HG03280 (cell line): ENCODE measurements at regions not wholly inside any gene's neighbourhood (a gene's known extent, or its start where the extent isn't known, plus 50 kb on each side); places are given as distances from the start of the nearest gene placed in this dataset.

Experiments used
- ATAC-seq: cut with Tn5 transposase; IDR thresholded peaks from one replicate; pipeline ENCODE4 v1.9.1; 2021; ENCODE audit warnings: mild to moderate bottlenecking, moderate library complexity; ENCODE audit not compliant: unreplicated experiment

DNA sequence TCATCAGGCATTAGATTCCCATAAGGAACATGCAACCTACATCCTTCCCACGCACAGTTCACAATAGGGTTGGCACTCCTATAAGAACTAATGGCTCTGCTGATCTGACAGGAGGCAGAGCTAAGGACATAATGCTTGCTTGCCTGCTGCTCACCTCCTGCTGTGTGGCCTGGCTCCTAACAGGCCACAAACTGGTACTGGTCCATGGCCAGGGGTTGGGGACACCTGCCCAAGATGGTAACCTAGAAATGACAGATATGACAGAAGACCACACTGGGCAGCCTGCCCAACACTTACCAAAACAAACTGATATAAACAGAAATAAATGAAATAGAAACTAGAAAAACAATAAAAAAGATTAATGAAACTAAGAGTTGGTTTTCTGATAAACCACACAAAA, 325.6 kb downstream of the SEC23A start:
- no peak for ATAC-seq

DNA sequence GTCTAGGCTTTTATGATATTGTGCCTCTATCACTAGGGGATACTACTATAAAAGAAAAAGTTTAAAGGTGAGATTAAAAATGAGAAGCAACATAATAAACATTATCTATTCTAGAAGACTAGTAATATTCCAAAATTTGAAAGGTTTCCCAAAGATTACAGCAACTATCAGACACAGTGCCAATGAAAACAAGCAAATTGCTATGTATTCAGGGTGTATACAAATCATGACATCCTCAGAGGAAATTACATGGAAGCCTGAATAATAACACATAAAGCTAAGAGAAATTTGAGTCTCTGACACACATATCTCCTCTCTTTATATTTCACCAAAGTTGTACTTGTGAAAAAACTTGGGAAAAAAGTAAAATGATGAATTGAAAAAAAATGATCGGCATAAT, 327.0 kb downstream of the SEC23A start:
- ATAC-seq, result no peak

DNA sequence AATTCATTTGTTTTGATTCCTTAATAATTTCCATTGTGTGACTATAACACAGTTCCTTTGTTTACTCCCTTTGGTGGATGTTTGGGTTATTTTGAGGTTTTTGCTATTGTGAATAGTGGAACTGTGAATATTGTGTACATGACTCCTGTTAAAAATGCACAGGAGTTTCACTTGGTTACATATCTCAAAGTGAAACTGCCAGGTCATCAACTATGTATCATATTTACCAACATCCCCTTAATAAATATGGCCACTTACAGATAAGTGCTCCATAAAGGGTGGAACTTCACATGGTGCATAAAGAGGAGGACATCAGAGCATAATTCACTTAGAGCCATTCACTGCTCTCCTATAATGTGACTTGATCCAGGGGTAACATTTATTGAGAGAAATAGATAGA, 328.9 kb downstream of the SEC23A start:
- no peak for ATAC-seq

- no peak for ATAC-seq
These were observed 332.8 kb downstream of the SEC23A start for GRCh38 chr14:38770251-38770650.

- no peak for ATAC-seq
These were observed 340.2 kb downstream of the SEC23A start for GRCh38 chr14:38762845-38763244.

- ATAC-seq, result no peak
These were observed 340.6 kb downstream of the SEC23A start for GRCh38 chr14:38762426-38762825.

DNA sequence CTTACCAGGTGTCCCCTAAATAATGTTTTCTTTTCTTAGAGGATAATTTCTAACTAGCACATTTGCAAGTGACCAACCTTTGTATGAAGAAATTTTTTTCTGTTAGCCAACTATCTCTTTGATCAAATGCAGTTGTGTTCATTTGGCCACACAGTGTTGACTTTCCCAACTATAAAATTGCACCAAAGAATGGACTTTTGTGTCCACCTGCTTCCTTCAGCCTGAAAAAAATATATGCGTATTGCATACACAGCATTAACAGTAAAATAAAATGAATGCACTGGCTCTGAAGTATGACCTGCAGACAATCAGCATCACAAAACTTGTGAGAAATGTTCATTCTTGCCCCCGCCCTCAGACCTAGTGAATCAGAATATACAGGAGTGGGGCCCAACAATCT, 342.0 kb downstream of the SEC23A start:
- ATAC-seq, result no peak

DNA sequence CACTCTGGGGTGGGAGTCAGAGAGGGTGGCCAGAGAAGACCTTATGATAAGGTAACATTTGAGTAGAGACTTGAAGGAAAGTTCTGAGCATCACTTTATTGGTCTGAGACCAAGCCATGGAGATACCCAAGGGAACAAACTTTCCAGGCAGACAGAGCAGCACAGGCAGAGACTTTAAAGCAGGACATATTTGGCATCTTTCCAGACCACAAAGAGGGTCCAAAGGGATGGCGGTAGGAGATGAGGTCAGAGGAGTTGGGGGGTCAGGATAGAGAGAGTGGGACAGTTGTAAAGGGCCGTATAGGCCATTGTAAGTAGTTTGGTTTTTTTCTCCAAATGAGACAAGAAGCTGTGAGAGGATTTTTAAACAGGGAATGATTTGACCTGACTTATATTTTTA, 344.4 kb downstream of the SEC23A start:
- no peak for ATAC-seq

DNA sequence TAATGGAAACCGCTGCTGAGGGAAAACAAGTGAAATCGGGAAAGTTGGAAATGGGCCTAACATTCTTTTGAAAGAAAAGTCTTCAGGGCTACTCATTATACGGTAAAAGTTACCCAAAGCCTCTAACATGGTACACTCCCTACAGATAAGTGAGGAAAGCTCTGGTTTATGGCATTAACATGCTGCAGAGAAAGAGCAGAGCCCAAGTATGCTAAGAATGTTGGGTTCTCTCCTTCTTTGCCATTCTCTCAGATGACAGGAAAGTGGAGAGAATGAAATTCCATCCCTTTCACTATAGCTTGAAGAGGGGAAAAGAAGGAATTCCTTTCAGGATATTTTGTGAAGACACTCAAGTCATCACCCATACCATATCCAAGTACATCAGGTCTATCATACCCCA, 348.0 kb downstream of the SEC23A start:
- ATAC-seq, result no peak

DNA sequence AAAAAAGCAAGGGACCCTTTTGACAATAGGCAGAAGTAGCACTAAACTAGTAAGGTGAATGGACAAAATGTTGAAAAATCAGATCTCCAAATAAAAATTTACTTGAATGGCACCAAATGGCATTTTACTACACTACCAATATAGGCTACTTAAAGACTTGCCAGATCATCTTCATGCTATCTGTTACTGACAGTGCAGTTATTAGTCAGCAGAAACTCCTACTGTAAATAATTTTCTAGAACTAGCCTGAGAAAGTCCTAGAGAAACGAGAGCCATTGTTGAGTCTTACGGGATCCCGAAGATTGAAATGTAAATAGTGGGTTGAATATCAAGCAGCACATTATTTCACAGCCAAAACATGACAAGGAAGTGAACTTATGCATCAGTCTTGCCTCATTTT, 350.3 kb downstream of the SEC23A start:
- ATAC-seq, result no peak

GRCh38 chr14:38752341-38752740, 350.7 kb downstream of the SEC23A start:
- ATAC-seq, result no peak

DNA sequence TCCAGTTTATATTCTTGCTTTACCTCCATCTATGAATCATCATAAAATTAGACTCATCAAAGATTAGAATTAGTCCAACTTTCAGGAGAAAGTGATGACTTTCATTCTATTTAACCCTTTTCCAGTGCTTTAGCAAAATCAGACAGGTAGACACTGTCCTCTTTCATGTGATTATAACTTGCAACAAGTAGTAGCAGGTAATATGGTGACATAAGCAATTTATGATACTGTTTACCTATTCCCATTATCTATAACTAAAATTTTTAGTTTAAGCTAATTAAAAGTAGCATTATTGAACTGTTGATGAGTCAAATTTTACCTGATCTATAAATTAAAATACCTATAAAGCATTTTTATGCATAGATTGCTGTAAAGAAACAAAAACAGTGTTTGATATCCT, 351.6 kb downstream of the SEC23A start:
- ATAC-seq, result no peak

DNA sequence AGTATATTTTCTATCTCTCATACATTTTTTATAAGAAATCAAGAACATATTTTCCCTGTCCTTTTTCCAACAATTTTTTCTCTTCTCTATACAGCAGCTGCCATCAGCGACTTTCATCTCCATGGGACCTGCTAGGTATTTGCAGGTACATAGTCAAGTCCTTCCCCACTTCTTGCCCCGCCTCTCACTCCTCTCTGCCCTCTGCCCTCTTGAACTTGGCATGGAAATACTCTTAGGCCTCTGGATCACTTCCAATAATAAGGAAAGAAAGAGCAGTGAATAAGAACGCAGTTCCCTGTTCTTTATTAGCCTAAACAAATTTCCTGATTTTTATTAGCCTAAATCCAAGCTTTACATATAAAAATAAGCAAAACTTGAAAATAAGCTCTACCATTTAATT, 353.1 kb downstream of the SEC23A start:
- ATAC-seq, result no peak

DNA sequence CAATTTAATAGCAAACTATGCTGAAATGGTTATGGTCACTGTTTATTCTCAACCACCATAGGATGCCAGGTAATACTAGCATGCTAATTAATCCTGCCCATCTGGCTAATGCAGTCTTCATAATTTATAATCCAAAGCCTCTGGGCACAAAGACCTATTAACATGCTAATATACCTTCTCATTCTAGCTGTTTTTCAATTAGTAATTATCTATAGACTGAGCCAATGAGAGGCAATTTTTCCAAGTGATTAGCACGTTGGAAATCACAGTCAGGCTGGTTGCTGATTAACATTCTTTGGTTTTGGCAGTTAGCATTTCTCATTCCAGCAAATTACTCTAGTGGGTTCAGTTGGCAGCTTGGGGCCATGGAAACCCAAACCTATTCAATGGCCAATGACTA, 357.2 kb downstream of the SEC23A start:
- no peak for ATAC-seq

GRCh38 chr14:38743966-38744584, 359.0 kb downstream of the SEC23A start:
- ATAC-seq, result no peak

DNA sequence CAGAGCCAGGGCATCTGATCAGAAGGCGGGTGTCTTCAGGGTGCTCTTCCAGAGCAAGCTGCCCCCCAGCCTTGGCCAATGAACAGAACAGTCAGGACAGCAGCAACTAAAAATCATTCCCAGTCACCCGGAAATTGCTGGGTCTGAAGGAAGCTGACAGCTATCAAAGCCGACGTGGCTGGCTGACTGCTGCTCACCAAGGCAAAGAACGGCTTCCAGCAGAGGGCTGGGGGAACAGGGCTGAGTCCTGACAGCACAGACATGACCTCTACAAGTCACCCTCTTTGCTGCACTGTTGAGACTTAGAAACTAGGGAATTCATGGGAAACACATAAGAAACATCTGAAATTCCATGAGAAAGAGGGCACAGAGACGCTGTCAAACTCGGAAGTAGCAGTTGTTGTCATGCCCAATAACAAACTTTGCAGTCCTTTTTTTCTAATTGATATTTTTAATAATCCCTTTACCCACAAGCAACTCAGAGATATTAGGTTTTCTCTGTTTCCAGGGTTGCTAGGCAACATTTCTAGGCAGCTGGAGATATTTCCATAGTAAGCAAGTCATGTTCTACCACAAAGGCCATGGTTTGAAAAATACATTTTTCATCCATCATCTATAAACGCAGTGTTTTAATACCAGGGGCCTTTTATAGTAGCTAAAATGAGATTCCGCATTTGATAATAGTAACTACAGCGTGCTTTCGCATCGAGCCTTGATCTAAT, 365.2 kb downstream of the SEC23A start:
- ATAC-seq, result no peak

DNA sequence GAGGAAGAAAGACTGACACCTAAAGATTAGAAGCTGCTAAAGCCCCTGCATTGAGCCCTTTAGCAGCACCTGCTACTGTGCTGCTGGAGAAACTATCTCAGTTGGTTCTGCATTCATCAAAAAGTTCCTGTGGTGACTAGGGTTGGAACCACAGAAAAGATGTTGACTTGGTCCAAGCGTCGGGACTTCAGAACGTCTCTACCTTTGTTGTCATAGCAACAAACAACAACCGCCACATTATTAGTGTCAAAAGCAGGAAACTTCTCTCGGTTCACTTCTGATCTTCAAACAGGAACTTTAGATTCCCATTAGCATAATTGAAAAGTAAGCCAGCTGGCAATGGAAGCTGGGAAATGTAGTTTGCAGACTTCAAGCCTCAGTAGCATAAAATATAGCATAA, 368.0 kb downstream of the SEC23A start:
- ATAC-seq, result no peak

DNA sequence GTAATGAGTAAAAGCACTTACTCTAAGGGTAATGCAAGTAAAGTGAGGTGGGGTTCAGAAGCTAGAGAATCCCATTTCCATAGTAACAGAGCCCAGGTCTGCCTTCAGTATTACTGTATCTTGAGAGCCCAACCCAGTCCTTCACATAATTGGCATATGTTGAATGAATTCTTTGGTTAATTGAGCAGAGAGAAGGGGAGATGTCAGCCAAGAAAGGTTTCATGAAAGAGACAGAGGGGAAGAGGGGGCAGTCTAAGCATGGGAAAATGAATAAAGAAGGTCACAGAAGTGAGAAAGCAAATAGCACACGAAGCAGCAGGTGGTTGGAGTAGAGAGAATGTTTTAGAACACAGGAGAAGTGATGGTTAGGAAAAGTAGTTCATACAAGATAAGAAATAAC, 371.1 kb downstream of the SEC23A start:
- no peak for ATAC-seq

DNA sequence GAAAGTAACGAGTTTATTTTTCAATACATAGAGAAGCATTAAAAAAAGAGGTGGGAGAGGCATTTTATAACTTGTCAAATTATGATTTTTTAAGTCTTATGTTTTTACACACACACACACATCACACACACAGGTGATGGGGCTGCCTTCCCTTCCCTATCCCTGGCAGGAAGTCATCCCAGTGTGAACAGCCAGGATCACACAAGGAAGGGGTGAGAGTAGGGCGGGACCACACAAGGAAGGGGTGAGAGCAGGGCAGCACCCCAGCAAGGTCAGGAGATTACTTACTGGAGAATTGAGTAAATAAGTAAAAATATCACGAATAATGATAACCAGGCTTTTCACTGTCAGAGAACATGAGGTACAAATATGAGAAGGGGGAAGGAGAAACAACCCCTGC, 372.6 kb downstream of the SEC23A start:
- ATAC-seq, result no peak

GRCh38 chr14:38727731-38728130, 375.3 kb downstream of the SEC23A start:
- no peak for ATAC-seq

DNA sequence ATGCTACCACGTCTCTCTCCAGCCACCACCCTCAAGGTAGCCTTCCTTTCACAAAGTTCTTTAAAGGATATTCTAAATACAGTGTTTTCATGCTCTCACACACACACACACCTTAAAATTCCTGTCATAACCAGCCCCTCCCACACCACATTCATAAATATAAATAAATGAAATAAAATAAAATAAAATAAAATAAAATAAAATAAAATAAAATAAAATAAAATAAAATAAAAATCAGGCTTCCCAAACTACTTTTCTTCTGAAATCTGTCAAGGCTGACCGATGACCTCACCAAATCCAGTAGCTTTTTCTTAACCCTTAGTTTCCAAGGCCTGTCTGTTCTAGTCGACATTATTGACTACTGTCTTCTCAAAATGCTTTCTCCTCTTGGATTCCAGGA, 378.4 kb downstream of the SEC23A start:
- ATAC-seq, result no peak

DNA sequence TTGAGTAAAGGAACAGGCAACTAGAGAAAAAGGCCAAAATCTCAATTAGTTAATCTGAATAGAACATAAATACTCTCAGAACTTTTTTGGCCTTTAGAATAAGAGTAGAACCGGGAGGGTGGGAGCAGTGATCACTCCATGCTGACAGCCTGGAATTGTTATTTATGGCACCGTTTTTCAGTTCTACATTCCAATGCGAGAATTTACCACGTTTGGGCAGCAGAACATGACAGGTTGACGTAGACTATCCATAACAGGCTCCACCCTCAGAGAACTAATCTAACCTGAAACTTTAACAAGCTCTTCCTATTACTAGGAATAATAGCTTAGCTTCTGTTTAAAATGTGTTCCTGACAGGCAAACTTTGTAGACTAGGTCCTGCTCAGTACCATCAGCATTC, 379.1 kb downstream of the SEC23A start:
- no peak for ATAC-seq

GRCh38 chr14:38723277-38723676, 379.8 kb downstream of the SEC23A start:
- ATAC-seq, result no peak
